ENCODE measurements at regions not wholly inside any gene's neighbourhood (a gene's known extent, or its start where the extent isn't known, plus 50 kb on each side); places are given as distances from the start of the nearest gene placed in this dataset.
"Not testable (repeated sequence)": the region's sequence is repeated elsewhere in the genome, so short reads cannot be mapped to it uniquely, and the experiment has no call there.

DNA sequence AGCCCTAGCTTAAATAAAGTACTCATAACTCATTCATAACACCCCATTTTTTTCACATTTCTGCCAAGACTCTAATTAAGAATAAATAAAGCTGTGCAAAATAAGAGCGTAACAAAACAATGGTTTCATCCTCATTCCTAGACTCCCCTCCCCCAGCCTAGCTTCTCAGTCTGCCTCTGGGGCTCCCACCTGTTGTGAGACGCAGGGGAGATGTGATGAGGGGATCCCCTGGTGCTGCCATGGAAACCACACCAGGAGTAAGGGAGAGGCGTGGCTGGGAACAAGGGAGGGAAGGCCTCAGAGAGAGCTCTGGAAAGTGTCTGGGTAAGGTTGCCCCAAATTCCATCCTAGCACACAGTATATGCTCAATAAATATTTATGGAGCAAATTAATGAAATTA, 93.3 kb upstream of the USP29 start:
- Mint-ChIP-seq H3K27me3 (peaks cover 0 to 10% (median 0%) of the 10 kb centered on the region in 5 donors), H3K27ac (no peak overlapping the region), H3K4me1 (no peaks in the 10 kb centered on the region), H3K4me3 (no peak overlapping the region), H3K9me3 (peaks cover 31 to 90% (median 52%) of the 10 kb centered on the region in 9 donors), H3K36me3 (peaks cover 0 to 46% (median 0%) of the 10 kb centered on the region in 3 donors)
- ATAC-seq (no peak), DNase-seq (no peak)
- POLR2A ChIA-PET, result no interaction called here

DNA sequence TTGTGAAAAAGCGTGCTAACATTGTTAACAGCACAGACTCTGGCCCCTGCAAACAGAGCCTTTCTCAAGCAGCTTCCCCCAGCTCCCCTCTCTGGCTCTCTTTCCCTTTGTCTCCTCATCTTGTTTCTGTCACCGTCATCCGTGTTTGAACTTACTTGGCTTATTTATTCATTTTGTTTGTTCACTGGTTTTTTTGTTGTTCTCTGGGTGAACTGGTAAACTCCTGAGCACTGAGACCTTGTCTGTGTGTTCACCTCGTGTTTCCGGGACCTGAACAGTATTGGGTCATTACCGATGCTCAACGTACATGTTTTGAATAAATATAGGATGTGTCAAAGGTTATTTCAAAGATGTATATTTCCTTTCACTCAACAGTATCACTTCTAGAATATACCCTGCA, 92.4 kb upstream of the USP29 start:
- peaks cover 0 to 41% (median 0%) of the 10 kb centered on the region in 3 donors for H3K36me3 Mint-ChIP-seq
- no peak for ATAC-seq
- DNase-seq, result no peak
- H3K27me3 Mint-ChIP-seq, result peaks cover 0 to 10% (median 0%) of the 10 kb centered on the region in 5 donors
- peaks cover 31 to 94% (median 57%) of the 10 kb centered on the region in 9 donors for H3K9me3 Mint-ChIP-seq
- H3K27ac Mint-ChIP-seq, result no peak overlapping the region
- no peaks in the 10 kb centered on the region for H3K4me1 Mint-ChIP-seq
- POLR2A ChIA-PET, result no interaction called here
- H3K4me3 Mint-ChIP-seq, result no peak overlapping the region

- H3K27me3 Mint-ChIP-seq, result peaks cover 0 to 3% (median 0%) of the 10 kb centered on the region in 5 donors
- ATAC-seq (no peak), DNase-seq (no peak)
- no peaks in the 10 kb centered on the region for H3K4me1 Mint-ChIP-seq
- H3K36me3 Mint-ChIP-seq, result peaks cover 0 to 42% (median 4%) of the 10 kb centered on the region in 3 donors
- H3K4me3 Mint-ChIP-seq, result no peak overlapping the region
- H3K27ac Mint-ChIP-seq, result no peak overlapping the region
- POLR2A ChIA-PET, result no interaction called here
- peaks cover 24 to 94% (median 52%) of the 10 kb centered on the region in 9 donors for H3K9me3 Mint-ChIP-seq
These were observed 90.8 kb upstream of the USP29 start for GRCh38 chr19:57028804-57029525.

DNA sequence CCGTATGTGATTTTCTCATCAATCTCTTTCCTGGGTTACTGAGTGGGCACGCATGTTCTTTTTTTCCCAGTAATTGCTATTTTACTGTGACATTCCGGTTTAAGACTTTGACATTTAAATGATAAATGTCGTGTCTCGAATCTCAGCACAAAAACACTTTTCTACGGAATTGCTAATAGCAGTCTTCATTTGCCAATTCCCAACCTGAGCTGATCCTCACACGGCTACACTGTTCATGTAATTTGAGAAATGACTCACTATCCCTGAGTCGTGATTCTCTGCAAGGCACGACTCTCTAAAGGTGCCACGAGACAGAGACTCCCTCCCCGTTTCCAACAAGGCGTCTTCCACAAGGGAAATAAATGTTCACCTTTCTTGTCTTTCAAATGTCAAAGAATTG, 88.7 kb upstream of the USP29 start:
- Mint-ChIP-seq H3K36me3 (peaks cover 0 to 37% (median 4%) of the 10 kb centered on the region in 3 donors), H3K27me3 (no peaks in the 10 kb centered on the region), H3K27ac (no peak overlapping the region), H3K4me1 (no peaks in the 10 kb centered on the region), H3K9me3 (peaks cover 9 to 92% (median 46%) of the 10 kb centered on the region in 9 donors), H3K4me3 (no peak overlapping the region)
- no peak for DNase-seq
- POLR2A ChIA-PET, result no interaction called here
- ATAC-seq, result no peak

DNA sequence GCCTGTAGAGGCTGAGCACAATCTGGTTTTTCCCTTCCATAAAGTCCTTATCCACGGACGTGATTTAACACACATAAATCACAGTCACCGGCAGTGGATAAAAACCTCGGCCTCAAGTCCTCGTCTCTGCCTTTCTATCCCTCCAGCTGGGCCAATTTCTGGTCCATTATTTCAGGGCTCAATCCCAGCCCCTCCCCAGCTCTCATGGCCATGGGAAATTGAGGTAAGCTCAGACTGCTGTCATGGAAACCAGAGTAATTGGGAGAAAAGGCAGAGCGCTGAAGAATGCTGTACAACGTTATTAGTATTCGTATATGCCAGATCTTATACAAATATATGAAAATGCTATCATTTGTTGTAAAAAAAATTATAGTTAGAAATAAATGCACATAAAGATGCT, 86.2 kb upstream of the USP29 start:
- no peak overlapping the region for H3K27ac Mint-ChIP-seq
- no peak overlapping the region for H3K4me3 Mint-ChIP-seq
- peaks cover 24 to 92% (median 50%) of the 10 kb centered on the region in 9 donors for H3K9me3 Mint-ChIP-seq
- H3K36me3 Mint-ChIP-seq, result peaks cover 0 to 49% (median 4%) of the 10 kb centered on the region in 3 donors
- DNase-seq (no peak), ATAC-seq (no peak)
- H3K4me1 Mint-ChIP-seq, result no peaks in the 10 kb centered on the region
- POLR2A ChIA-PET, result no interaction called here
- peaks cover 0 to 3% (median 0%) of the 10 kb centered on the region in 5 donors for H3K27me3 Mint-ChIP-seq

DNA sequence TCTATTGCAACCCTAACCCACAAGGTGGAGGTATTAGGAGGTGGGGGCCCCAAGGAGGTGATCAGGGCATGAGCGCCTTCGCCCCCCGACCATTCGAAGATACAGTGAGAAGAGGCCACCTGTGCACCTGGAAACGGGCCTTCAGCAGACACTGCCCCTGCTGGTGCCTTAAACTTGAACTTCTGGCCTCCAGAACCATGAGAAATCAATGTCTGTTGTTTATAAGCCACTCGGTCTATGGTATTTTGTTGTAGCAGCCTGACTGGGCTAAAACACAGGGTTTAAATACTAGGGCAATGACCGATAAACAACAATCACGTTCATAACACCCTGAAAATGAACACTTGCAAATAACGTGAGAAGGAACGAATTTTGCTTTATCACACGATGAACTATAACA, 85.2 kb upstream of the USP29 start:
- H3K4me3 Mint-ChIP-seq, result no peak overlapping the region
- no peaks in the 10 kb centered on the region for H3K4me1 Mint-ChIP-seq
- POLR2A ChIA-PET, result no interaction called here
- ATAC-seq, result no peak
- H3K9me3 Mint-ChIP-seq, result peaks cover 24 to 94% (median 56%) of the 10 kb centered on the region in 9 donors
- H3K27ac Mint-ChIP-seq, result no peak overlapping the region
- DNase-seq, result no peak
- peaks cover 0 to 3% (median 0%) of the 10 kb centered on the region in 5 donors for H3K27me3 Mint-ChIP-seq
- peaks cover 0 to 53% (median 4%) of the 10 kb centered on the region in 3 donors for H3K36me3 Mint-ChIP-seq

GRCh38 chr19:57035740-57036139, 84.0 kb upstream of the USP29 start:
- ATAC-seq, H3K4me3 Mint-ChIP-seq, H3K27me3 Mint-ChIP-seq, POLR2A ChIA-PET, H3K27ac Mint-ChIP-seq, DNase-seq, H3K4me1 Mint-ChIP-seq: not testable (repeated sequence)
- Mint-ChIP-seq H3K9me3 (peaks cover 28 to 94% (median 63%) of the 10 kb centered on the region in 9 donors), H3K36me3 (peaks cover 0 to 60% (median 7%) of the 10 kb centered on the region in 3 donors)

GRCh38 chr19:57037556-57037955, 82.2 kb upstream of the USP29 start:
- no peak for ATAC-seq
- DNase-seq, result no peak
- POLR2A ChIA-PET, result no interaction called here

GRCh38 chr19:57047743-57048142, 72.0 kb upstream of the USP29 start:
- Mint-ChIP-seq H3K27me3 (peaks cover 0 to 10% (median 0%) of the 10 kb centered on the region in 5 donors), H3K36me3 (peaks cover 0 to 37% (median 3%) of the 10 kb centered on the region in 3 donors), H3K27ac (no peak overlapping the region), H3K4me1 (no peaks in the 10 kb centered on the region), H3K4me3 (no peak overlapping the region), H3K9me3 (peaks cover 16 to 67% (median 35%) of the 10 kb centered on the region in 9 donors)
- DNase-seq, result no peak
- ATAC-seq, result no peak
- POLR2A ChIA-PET, result no interaction called here

More at GRCh38 chr19:57037556-57037955, 82.2 kb upstream of the USP29 start:
- Mint-ChIP-seq H3K27ac (no peak overlapping the region), H3K9me3 (peaks cover 24 to 93% (median 68%) of the 10 kb centered on the region in 9 donors), H3K4me3 (no peak overlapping the region), H3K36me3 (peaks cover 0 to 66% (median 7%) of the 10 kb centered on the region in 3 donors), H3K4me1 (no peaks in the 10 kb centered on the region), H3K27me3 (peaks cover 0 to 3% (median 0%) of the 10 kb centered on the region in 5 donors)

GRCh38 chr19:57050863-57051262, 68.9 kb upstream of the USP29 start:
- Mint-ChIP-seq H3K27me3 (peaks cover 0 to 15% (median 0%) of the 10 kb centered on the region in 5 donors), H3K27ac (no peak overlapping the region), H3K9me3 (peaks cover 18 to 88% (median 50%) of the 10 kb centered on the region in 9 donors), H3K4me1 (no peaks in the 10 kb centered on the region), H3K4me3 (peak overlapping the region in 1 of 10 donors; percentile 34), H3K36me3 (peaks cover 0 to 50% (median 3%) of the 10 kb centered on the region in 3 donors)
- ATAC-seq, result no peak
- POLR2A ChIA-PET, result no interaction called here
- DNase-seq, result no peak

DNA sequence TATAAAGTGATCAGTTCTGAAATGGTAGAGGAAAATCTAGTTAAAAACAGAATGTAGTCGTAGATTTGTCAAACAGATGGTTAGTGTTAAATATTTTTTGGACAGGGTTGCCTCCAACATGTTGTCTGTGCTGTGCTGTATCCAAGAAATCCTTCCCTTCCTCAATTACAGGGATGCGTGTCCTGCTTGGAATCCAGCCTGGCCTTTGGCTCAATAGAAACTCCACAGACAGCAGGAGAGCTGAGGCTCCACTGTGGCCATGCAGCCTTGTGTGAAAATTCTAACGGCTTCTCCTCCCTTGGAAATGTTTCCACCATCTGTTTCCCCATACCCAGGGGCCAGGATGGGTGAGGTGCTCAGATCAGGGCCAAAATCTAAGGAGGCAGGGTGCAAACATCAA, 67.7 kb upstream of the USP29 start:
- no peak for DNase-seq
- Mint-ChIP-seq H3K36me3 (peaks cover 0 to 49% (median 3%) of the 10 kb centered on the region in 3 donors), H3K27me3 (peaks cover 0 to 12% (median 0%) of the 10 kb centered on the region in 5 donors), H3K4me3 (no peak overlapping the region), H3K27ac (no peak overlapping the region), H3K9me3 (peaks cover 17 to 90% (median 55%) of the 10 kb centered on the region in 9 donors), H3K4me1 (no peaks in the 10 kb centered on the region)
- ATAC-seq, result no peak
- POLR2A ChIA-PET, result no interaction called here

- no peak overlapping the region for H3K4me3 Mint-ChIP-seq
- peaks cover 10 to 90% (median 52%) of the 10 kb centered on the region in 9 donors for H3K9me3 Mint-ChIP-seq
- DNase-seq (no peak), ATAC-seq (no peak)
- H3K4me1 Mint-ChIP-seq, result no peaks in the 10 kb centered on the region
- POLR2A ChIA-PET, result no interaction called here
- H3K36me3 Mint-ChIP-seq, result peaks cover 0 to 51% (median 5%) of the 10 kb centered on the region in 3 donors
- H3K27ac Mint-ChIP-seq, result no peak overlapping the region
- peaks cover 0 to 6% (median 0%) of the 10 kb centered on the region in 5 donors for H3K27me3 Mint-ChIP-seq
These were observed 66.4 kb upstream of the USP29 start for GRCh38 chr19:57053401-57053800.

- Mint-ChIP-seq H3K36me3 (peaks cover 0 to 47% (median 5%) of the 10 kb centered on the region in 3 donors), H3K4me3 (no peak overlapping the region), H3K9me3 (peaks cover 10 to 76% (median 57%) of the 10 kb centered on the region in 9 donors), H3K4me1 (no peaks in the 10 kb centered on the region), H3K27ac (no peak overlapping the region), H3K27me3 (peaks cover 0 to 9% (median 0%) of the 10 kb centered on the region in 5 donors)
- POLR2A ChIA-PET, result no interaction called here
- DNase-seq (no peak), ATAC-seq (no peak)
These were observed 63.8 kb upstream of the USP29 start for GRCh38 chr19:57055956-57056355.

All from naive thymus-derived CD8-positive, alpha-beta T cell (primary cell).